ENCODE measurements at regions not wholly inside any gene's neighbourhood (a gene's known extent, or its start where the extent isn't known, plus 50 kb on each side); places are given as distances from the start of the nearest gene placed in this dataset.
"Not testable (repeated sequence)": the region's sequence is repeated elsewhere in the genome, so short reads cannot be mapped to it uniquely, and the experiment has no call there.

- no peak for ATAC-seq
Measured at GRCh38 chrX:25442499-25442898, 426.7 kb upstream of the ARX start.

- ATAC-seq: no peak
Measured at GRCh38 chrX:25433307-25433706, 417.5 kb upstream of the ARX start.

GRCh38 chrX:25432396-25432795, 416.6 kb upstream of the ARX start:
- no peak for ATAC-seq

GRCh38 chrX:25427873-25428555, 412.2 kb upstream of the ARX start:
- no peak for ATAC-seq

GRCh38 chrX:25404163-25404562, 388.4 kb upstream of the ARX start:
- not testable (repeated sequence) for ATAC-seq

- ATAC-seq: no peak
Measured at GRCh38 chrX:25389266-25389665, 373.5 kb upstream of the ARX start.

GRCh38 chrX:25383196-25383595, 367.4 kb upstream of the ARX start:
- ATAC-seq: no peak

GRCh38 chrX:25356456-25356855, 340.7 kb upstream of the ARX start:
- no peak for ATAC-seq

GRCh38 chrX:25344161-25344936, 328.6 kb upstream of the ARX start:
- ATAC-seq: no peak

- no peak for ATAC-seq
Measured at GRCh38 chrX:25343060-25343459, 327.3 kb upstream of the ARX start.

GRCh38 chrX:25337841-25338240, 322.1 kb upstream of the ARX start:
- no peak for ATAC-seq

GRCh38 chrX:25300994-25301393, 285.2 kb upstream of the ARX start:
- no peak for ATAC-seq

- ATAC-seq: no peak
Measured at GRCh38 chrX:25296850-25297249, 281.1 kb upstream of the ARX start.

- ATAC-seq: no peak
Measured at GRCh38 chrX:25295466-25295865, 279.7 kb upstream of the ARX start.

- ATAC-seq: no peak
Measured at GRCh38 chrX:25290132-25290531, 274.4 kb upstream of the ARX start.

- ATAC-seq: no peak
Measured at GRCh38 chrX:25288676-25289075, 272.9 kb upstream of the ARX start.

GRCh38 chrX:25287521-25287920, 271.8 kb upstream of the ARX start:
- no peak for ATAC-seq

- no peak for ATAC-seq
Measured at GRCh38 chrX:25285598-25285997, 269.8 kb upstream of the ARX start.

- no peak for ATAC-seq
Measured at GRCh38 chrX:25279510-25279909, 263.7 kb upstream of the ARX start.

- ATAC-seq: no peak
Measured at GRCh38 chrX:25278341-25278740, 262.6 kb upstream of the ARX start.

GRCh38 chrX:25277574-25277973, 261.8 kb upstream of the ARX start:
- no peak for ATAC-seq

- ATAC-seq: no peak
Measured at GRCh38 chrX:25275159-25275558, 259.4 kb upstream of the ARX start.

GRCh38 chrX:25241461-25241860, 225.7 kb upstream of the ARX start:
- no peak for ATAC-seq

- ATAC-seq: no peak
Measured at GRCh38 chrX:25226151-25226550, 210.4 kb upstream of the ARX start.

GRCh38 chrX:25219480-25219879, 203.7 kb upstream of the ARX start:
- no peak for ATAC-seq

Data from activated CD4-positive, CD25-positive, alpha-beta regulatory T cell treated with anti-CD3 and anti-CD28 coated beads, Interleukin-2, amount 50 U/mL, for 24 hours (primary cell).